ENCODE measurements at regions not wholly inside any gene's neighbourhood (a gene's known extent, or its start where the extent isn't known, plus 50 kb on each side); places are given as distances from the start of the nearest gene placed in this dataset.
"Not testable (repeated sequence)": the region's sequence is repeated elsewhere in the genome, so short reads cannot be mapped to it uniquely, and the experiment has no call there.

GRCh38 chr9:75235632-75236031 lies 147.3 kb downstream of the OSTF1 start:
- Mint-ChIP-seq H3K4me1 (ENCODE audit: low read depth in 2 of 2) (no peaks in the 10 kb centered on the region), H3K36me3 (ENCODE audit: insufficient read depth) (no peaks in the 10 kb centered on the region), H3K9me3 (no peaks in the 10 kb centered on the region), H3K27ac (no peak overlapping the region), H3K4me3 (no peak overlapping the region), H3K27me3 (no peaks in the 10 kb centered on the region)
- DNase-seq (no peak), ATAC-seq (replicated peaks) (no peak)

GRCh38 chr9:75238311-75238976 lies 150.1 kb downstream of the OSTF1 start:
- peak; percentile 42 to 52 (median 49) for DNase-seq
- H3K27ac Mint-ChIP-seq: no peak overlapping the region

GRCh38 chr9:75239176-75239575 lies 150.9 kb downstream of the OSTF1 start:
- Mint-ChIP-seq H3K4me1 (ENCODE audit: low read depth in 2 of 2) (no peaks in the 10 kb centered on the region), H3K27me3 (no peaks in the 10 kb centered on the region), H3K27ac (no peak overlapping the region), H3K36me3 (ENCODE audit: insufficient read depth) (no peaks in the 10 kb centered on the region), H3K4me3 (no peak overlapping the region), H3K9me3 (no peaks in the 10 kb centered on the region)
- peak; percentile 39 for ATAC-seq (replicated peaks)
- DNase-seq: no peak

More at GRCh38 chr9:75238311-75238976, 150.1 kb downstream of the OSTF1 start:
- Mint-ChIP-seq H3K27me3 (no peaks in the 10 kb centered on the region), H3K4me3 (no peak overlapping the region), H3K9me3 (no peaks in the 10 kb centered on the region), H3K4me1 (ENCODE audit: low read depth in 2 of 2) (no peaks in the 10 kb centered on the region), H3K36me3 (ENCODE audit: insufficient read depth) (no peaks in the 10 kb centered on the region)
- ATAC-seq (replicated peaks): peak; percentile 96

GRCh38 chr9:75242426-75242825 lies 154.1 kb downstream of the OSTF1 start:
- ATAC-seq (replicated peaks): no peak
- Mint-ChIP-seq H3K9me3 (peaks cover 0 to 5% of the 10 kb centered on the region in 2 donors), H3K27me3 (no peaks in the 10 kb centered on the region), H3K36me3 (ENCODE audit: insufficient read depth) (no peaks in the 10 kb centered on the region), H3K27ac (no peak overlapping the region), H3K4me1 (ENCODE audit: low read depth in 2 of 2) (no peaks in the 10 kb centered on the region), H3K4me3 (no peak overlapping the region)
- DNase-seq: no peak

GRCh38 chr9:75246949-75247348 lies 158.6 kb downstream of the OSTF1 start:
- peaks cover 9 to 17% of the 10 kb centered on the region in 2 donors for H3K9me3 Mint-ChIP-seq
- H3K27me3 Mint-ChIP-seq: no peaks in the 10 kb centered on the region
- H3K27ac Mint-ChIP-seq: no peak overlapping the region
- DNase-seq (no peak), ATAC-seq (replicated peaks) (no peak)
- no peaks in the 10 kb centered on the region for H3K36me3 Mint-ChIP-seq (ENCODE audit: insufficient read depth)
- no peaks in the 10 kb centered on the region for H3K4me1 Mint-ChIP-seq (ENCODE audit: low read depth in 2 of 2)
- H3K4me3 Mint-ChIP-seq: no peak overlapping the region

GRCh38 chr9:75265525-75265972 lies 177.2 kb downstream of the OSTF1 start:
- Mint-ChIP-seq H3K27ac (no peak overlapping the region), H3K4me3 (no peak overlapping the region), H3K27me3 (no peaks in the 10 kb centered on the region), H3K4me1 (ENCODE audit: low read depth in 2 of 2) (peaks cover 0 to 5% of the 10 kb centered on the region in 2 donors), H3K36me3 (ENCODE audit: insufficient read depth) (no peaks in the 10 kb centered on the region), H3K9me3 (no peaks in the 10 kb centered on the region)
- DNase-seq: peak; percentile 27 to 41 (median 35)
- peak; percentile 65 for ATAC-seq (replicated peaks)

GRCh38 chr9:75269197-75269596 lies 180.9 kb downstream of the OSTF1 start:
- Mint-ChIP-seq H3K27me3 (no peaks in the 10 kb centered on the region), H3K36me3 (ENCODE audit: insufficient read depth) (no peaks in the 10 kb centered on the region), H3K27ac (no peak overlapping the region), H3K9me3 (no peaks in the 10 kb centered on the region), H3K4me1 (ENCODE audit: low read depth in 2 of 2) (peaks cover 0 to 5% of the 10 kb centered on the region in 2 donors), H3K4me3 (no peak overlapping the region)
- DNase-seq (no peak), ATAC-seq (replicated peaks) (no peak)

GRCh38 chr9:75273055-75273454 lies 184.7 kb downstream of the OSTF1 start:
- H3K27ac Mint-ChIP-seq; H3K36me3 Mint-ChIP-seq (ENCODE audit: insufficient read depth); DNase-seq; ATAC-seq (replicated peaks); H3K4me1 Mint-ChIP-seq (ENCODE audit: low read depth in 2 of 2); H3K4me3 Mint-ChIP-seq; H3K27me3 Mint-ChIP-seq; H3K9me3 Mint-ChIP-seq: not testable (repeated sequence)

GRCh38 chr9:75274781-75275180 lies 186.5 kb downstream of the OSTF1 start:
- H3K4me3 Mint-ChIP-seq: no peak overlapping the region
- no peak for DNase-seq
- no peak for ATAC-seq (replicated peaks)
- no peak overlapping the region for H3K27ac Mint-ChIP-seq
- no peaks in the 10 kb centered on the region for H3K27me3 Mint-ChIP-seq
- no peaks in the 10 kb centered on the region for H3K9me3 Mint-ChIP-seq
- no peaks in the 10 kb centered on the region for H3K4me1 Mint-ChIP-seq (ENCODE audit: low read depth in 2 of 2)
- H3K36me3 Mint-ChIP-seq (ENCODE audit: insufficient read depth): no peaks in the 10 kb centered on the region

- Mint-ChIP-seq H3K27ac (no peak overlapping the region), H3K9me3 (no peaks in the 10 kb centered on the region), H3K4me3 (no peak overlapping the region), H3K27me3 (no peaks in the 10 kb centered on the region), H3K4me1 (ENCODE audit: low read depth in 2 of 2) (no peaks in the 10 kb centered on the region), H3K36me3 (ENCODE audit: insufficient read depth) (no peaks in the 10 kb centered on the region)
- no peak for ATAC-seq (replicated peaks)
- no peak for DNase-seq
Measured at GRCh38 chr9:75282047-75282446, 193.7 kb downstream of the OSTF1 start.

GRCh38 chr9:75289332-75289731 lies 201.0 kb downstream of the OSTF1 start:
- peaks cover 0 to 2% of the 10 kb centered on the region in 2 donors for H3K9me3 Mint-ChIP-seq
- no peaks in the 10 kb centered on the region for H3K36me3 Mint-ChIP-seq (ENCODE audit: insufficient read depth)
- no peaks in the 10 kb centered on the region for H3K4me1 Mint-ChIP-seq (ENCODE audit: low read depth in 2 of 2)

GRCh38 chr9:75299324-75299723 lies 211.0 kb downstream of the OSTF1 start:
- Mint-ChIP-seq H3K36me3 (ENCODE audit: insufficient read depth) (no peaks in the 10 kb centered on the region), H3K9me3 (no peaks in the 10 kb centered on the region), H3K27me3 (no peaks in the 10 kb centered on the region), H3K4me1 (ENCODE audit: low read depth in 2 of 2) (no peaks in the 10 kb centered on the region), H3K27ac (no peak overlapping the region), H3K4me3 (no peak overlapping the region)
- no peak for ATAC-seq (replicated peaks)
- DNase-seq: no peak

More at GRCh38 chr9:75289332-75289731, 201.0 kb downstream of the OSTF1 start:
- Mint-ChIP-seq H3K27me3 (no peaks in the 10 kb centered on the region), H3K4me3 (no peak overlapping the region), H3K27ac (no peak overlapping the region)
- DNase-seq: no peak
- ATAC-seq (replicated peaks): no peak

- Mint-ChIP-seq H3K4me1 (ENCODE audit: low read depth in 2 of 2) (no peaks in the 10 kb centered on the region), H3K27me3 (no peaks in the 10 kb centered on the region), H3K36me3 (ENCODE audit: insufficient read depth) (no peaks in the 10 kb centered on the region), H3K4me3 (no peak overlapping the region), H3K27ac (no peak overlapping the region), H3K9me3 (peaks cover 0 to 2% of the 10 kb centered on the region in 2 donors)
- DNase-seq: no peak
- ATAC-seq (replicated peaks): no peak
Measured at GRCh38 chr9:75333624-75334023, 245.3 kb downstream of the OSTF1 start.

GRCh38 chr9:75358846-75359245 lies 270.5 kb downstream of the OSTF1 start:
- ATAC-seq (replicated peaks) (no peak), DNase-seq (no peak)
- H3K27me3 Mint-ChIP-seq: no peaks in the 10 kb centered on the region
- peaks cover 9 to 10% of the 10 kb centered on the region in 2 donors for H3K9me3 Mint-ChIP-seq
- H3K4me1 Mint-ChIP-seq (ENCODE audit: low read depth in 2 of 2): no peaks in the 10 kb centered on the region
- no peaks in the 10 kb centered on the region for H3K36me3 Mint-ChIP-seq (ENCODE audit: insufficient read depth)
- no peak overlapping the region for H3K4me3 Mint-ChIP-seq
- H3K27ac Mint-ChIP-seq: no peak overlapping the region
